ENCODE measurements at regions not wholly inside any gene's neighbourhood (a gene's known extent, or its start where the extent isn't known, plus 50 kb on each side); places are given as distances from the start of the nearest gene placed in this dataset.

DNA sequence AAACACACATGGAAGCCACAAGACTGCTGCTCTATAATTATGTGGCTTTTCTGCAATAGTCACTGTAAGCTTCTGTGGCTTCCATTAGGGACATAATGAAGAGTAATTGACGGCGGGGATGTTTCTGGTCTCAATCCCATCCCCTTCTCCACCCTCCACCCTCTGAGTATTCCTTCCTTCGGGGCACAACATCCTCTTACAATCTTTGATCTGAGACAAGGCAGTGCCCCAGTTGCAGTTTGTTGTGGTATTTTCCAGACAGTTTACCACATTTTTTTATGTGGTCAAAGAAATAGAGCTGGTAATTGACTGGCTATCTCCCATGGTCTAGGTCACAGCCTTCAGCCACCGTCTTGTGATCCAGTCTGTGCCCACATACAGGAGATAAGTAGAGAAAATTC, 277.7 kb downstream of the NR2F1-AS1 start:
- TF ChIP-seq, protein P1, sequence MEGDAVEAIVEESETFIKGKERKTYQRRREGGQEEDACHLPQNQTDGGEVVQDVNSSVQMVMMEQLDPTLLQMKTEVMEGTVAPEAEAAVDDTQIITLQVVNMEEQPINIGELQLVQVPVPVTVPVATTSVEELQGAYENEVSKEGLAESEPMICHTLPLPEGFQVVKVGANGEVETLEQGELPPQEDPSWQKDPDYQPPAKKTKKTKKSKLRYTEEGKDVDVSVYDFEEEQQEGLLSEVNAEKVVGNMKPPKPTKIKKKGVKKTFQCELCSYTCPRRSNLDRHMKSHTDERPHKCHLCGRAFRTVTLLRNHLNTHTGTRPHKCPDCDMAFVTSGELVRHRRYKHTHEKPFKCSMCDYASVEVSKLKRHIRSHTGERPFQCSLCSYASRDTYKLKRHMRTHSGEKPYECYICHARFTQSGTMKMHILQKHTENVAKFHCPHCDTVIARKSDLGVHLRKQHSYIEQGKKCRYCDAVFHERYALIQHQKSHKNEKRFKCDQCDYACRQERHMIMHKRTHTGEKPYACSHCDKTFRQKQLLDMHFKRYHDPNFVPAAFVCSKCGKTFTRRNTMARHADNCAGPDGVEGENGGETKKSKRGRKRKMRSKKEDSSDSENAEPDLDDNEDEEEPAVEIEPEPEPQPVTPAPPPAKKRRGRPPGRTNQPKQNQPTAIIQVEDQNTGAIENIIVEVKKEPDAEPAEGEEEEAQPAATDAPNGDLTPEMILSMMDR (conservative IDR thresholded peaks at IDR 0.05 in 1 of 2, IDR thresholded peaks at IDR 0.05 in 1 of 2; ENCODE audit: low read depth in 1 of 2, low read length in 2 of 2) = no peak
- no peak for TF ChIP-seq EZH2 (IDR thresholded peaks at IDR 0.05; ENCODE audit: low read length, missing control alignments)

All from fibroblast of lung (primary cell).